Endodermal cell (in vitro differentiated cells): ENCODE measurements at regions not wholly inside any gene's neighbourhood (a gene's known extent, or its start where the extent isn't known, plus 50 kb on each side); places are given as distances from the start of the nearest gene placed in this dataset.
"Not testable (repeated sequence)": the region's sequence is repeated elsewhere in the genome, so short reads cannot be mapped to it uniquely, and the experiment has no call there.

Experiments
- DNase-seq: peaks from one replicate; pipeline ENCODE4 v3.0.0-alpha.2; 2017
- H3K27ac ChIP-seq: 2 replicates; pipeline ENCODE4 v1.5.1; 2013; ENCODE audit warnings: mild to moderate bottlenecking, low read depth, low read length, moderate library complexity
- H3K27me3 ChIP-seq: 2 replicates; pipeline ENCODE4 v1.6.1; 2013; ENCODE audit warnings: mild to moderate bottlenecking, low read length, moderate library complexity; ENCODE audit not compliant: insufficient read depth, control insufficient read depth, poor library complexity, severe bottlenecking
- H3K36me3 ChIP-seq: 2 replicates; pipeline ENCODE4 v1.7.0; 2013; ENCODE audit warnings: mild to moderate bottlenecking, low read length, moderate library complexity; ENCODE audit not compliant: control insufficient read depth, insufficient read depth
- H3K4me1 ChIP-seq: one replicate; pipeline ENCODE4 v1.7.0; 2013; ENCODE audit warnings: low read length; ENCODE audit not compliant: control insufficient read depth, insufficient read depth
- H3K4me3 ChIP-seq: 2 replicates; pipeline ENCODE4 v1.5.1; 2013; ENCODE audit warnings: mild to moderate bottlenecking, low read length, moderate library complexity
- H3K9ac ChIP-seq: 2 replicates; pipeline ENCODE4 v1.6.1; 2013; ENCODE audit warnings: mild to moderate bottlenecking, low read length, moderate library complexity; ENCODE audit not compliant: poor library complexity, severe bottlenecking; ENCODE audit errors: extremely low read depth
- H3K9me3 ChIP-seq: 2 replicates; pipeline ENCODE4 v1.6.1; 2013; ENCODE audit warnings: mild to moderate bottlenecking, low read length, moderate library complexity; ENCODE audit not compliant: control insufficient read depth
- H3K27ac Mint-ChIP-seq: 2 replicates; pipeline ENCODE4 v1.8.0; 2020; ENCODE audit warnings: mixed read lengths
- H3K27me3 Mint-ChIP-seq: 2 replicates; pipeline ENCODE4 v1.8.0; 2021; ENCODE audit warnings: mild to moderate bottlenecking, mixed read lengths; ENCODE audit not compliant: insufficient read depth
- H3K36me3 Mint-ChIP-seq: 2 replicates; pipeline ENCODE4 v1.8.0; 2020; ENCODE audit warnings: low read depth, mixed read lengths
- H3K4me1 Mint-ChIP-seq: 2 replicates; pipeline ENCODE4 v1.8.0; 2020; ENCODE audit warnings: mixed read lengths
- H3K4me3 Mint-ChIP-seq: 2 replicates; pipeline ENCODE4 v1.8.0; 2020; ENCODE audit warnings: mild to moderate bottlenecking, moderate library complexity, mixed read lengths
- H3K9me3 Mint-ChIP-seq: 2 replicates; pipeline ENCODE4 v1.8.0; 2020; ENCODE audit warnings: mild to moderate bottlenecking, mixed read lengths
- WGBS, 2 experiments: methylation state at CpG; one replicate each; pipeline versions ENCODE4 v1.1.5 to v1.1.7; 2013; ENCODE audit warnings: missing lambda C conversion rate in 2 of 2, mixed read lengths in 1 of 2; ENCODE audit not compliant: insufficient coverage in 1 of 2, insufficient read length in 1 of 2; 5-methylcytosine and 5-hydroxymethylcytosine counted together
- TF ChIP-seq, protein P1 (sequence below): fragments of 200-600 bp; sonication (generic); conservative IDR thresholded peaks from 2 replicates; pipeline ENCODE4 v1.5.0; 2021; ENCODE audit warnings: antibody characterized with exemption, mild to moderate bottlenecking

DNA sequence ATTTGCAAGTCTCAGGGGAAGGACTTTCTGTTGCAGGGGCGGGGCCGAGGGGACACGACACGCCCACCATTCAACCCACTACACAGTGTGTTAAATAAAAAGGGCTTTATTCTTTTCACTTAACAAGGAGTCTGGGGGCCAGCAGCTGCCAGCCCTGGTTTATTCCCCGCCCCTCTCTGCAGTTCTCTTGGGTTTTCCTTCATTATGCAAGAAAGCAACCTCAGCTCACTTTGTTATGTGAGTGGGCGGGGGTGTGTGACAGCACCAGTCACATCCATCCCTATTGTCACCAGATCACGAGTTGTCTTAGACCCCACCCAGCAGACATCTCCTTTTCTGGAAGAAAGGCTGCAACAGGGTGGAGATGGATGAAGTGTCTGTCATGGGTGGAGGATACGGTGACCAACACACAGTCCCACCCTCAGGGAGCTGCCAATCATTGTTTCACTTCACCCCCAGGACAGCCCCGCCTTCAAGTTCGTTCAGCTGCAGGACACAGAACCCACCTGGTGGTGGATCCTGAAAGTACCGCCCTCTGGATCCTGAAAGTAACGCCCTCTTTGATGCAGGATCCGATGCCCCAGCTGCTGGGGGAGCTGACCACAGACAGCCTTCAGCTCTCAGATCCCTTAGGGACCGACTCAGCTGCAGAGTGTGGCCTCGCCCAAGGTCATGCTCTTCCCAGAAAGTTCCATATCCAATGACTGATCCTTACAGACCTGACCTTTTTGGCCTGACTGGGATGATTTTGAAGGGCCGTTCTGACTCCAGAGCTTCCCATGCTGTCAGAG is 79.6 kb downstream of the SMIM20 start:
- Histone ChIP-seq H3K9me3 (no peaks in the 10 kb centered on the region), H3K4me1 (no peaks in the 10 kb centered on the region), H3K36me3 (no peaks in the 10 kb centered on the region), H3K27ac (peak overlapping the region; percentile 32), H3K9ac (no peak overlapping the region), H3K27me3 (no peaks in the 10 kb centered on the region), H3K4me3 (no peak overlapping the region)
- 44 to 46% methylated on average over 7 to 13 of the region's 16 CpGs for WGBS, 2 experiments
- Mint-ChIP-seq H3K36me3 (no peaks in the 10 kb centered on the region), H3K4me3 (peak overlapping the region; percentile 12), H3K27ac (peak overlapping the region; percentile 88), H3K4me1 (peaks cover 8% of the 10 kb centered on the region), H3K9me3 (no peaks in the 10 kb centered on the region), H3K27me3 (peaks cover 2% of the 10 kb centered on the region)
- TF ChIP-seq, protein P1, sequence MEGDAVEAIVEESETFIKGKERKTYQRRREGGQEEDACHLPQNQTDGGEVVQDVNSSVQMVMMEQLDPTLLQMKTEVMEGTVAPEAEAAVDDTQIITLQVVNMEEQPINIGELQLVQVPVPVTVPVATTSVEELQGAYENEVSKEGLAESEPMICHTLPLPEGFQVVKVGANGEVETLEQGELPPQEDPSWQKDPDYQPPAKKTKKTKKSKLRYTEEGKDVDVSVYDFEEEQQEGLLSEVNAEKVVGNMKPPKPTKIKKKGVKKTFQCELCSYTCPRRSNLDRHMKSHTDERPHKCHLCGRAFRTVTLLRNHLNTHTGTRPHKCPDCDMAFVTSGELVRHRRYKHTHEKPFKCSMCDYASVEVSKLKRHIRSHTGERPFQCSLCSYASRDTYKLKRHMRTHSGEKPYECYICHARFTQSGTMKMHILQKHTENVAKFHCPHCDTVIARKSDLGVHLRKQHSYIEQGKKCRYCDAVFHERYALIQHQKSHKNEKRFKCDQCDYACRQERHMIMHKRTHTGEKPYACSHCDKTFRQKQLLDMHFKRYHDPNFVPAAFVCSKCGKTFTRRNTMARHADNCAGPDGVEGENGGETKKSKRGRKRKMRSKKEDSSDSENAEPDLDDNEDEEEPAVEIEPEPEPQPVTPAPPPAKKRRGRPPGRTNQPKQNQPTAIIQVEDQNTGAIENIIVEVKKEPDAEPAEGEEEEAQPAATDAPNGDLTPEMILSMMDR: peak; percentile 82
- peak; percentile 99 for DNase-seq

DNA sequence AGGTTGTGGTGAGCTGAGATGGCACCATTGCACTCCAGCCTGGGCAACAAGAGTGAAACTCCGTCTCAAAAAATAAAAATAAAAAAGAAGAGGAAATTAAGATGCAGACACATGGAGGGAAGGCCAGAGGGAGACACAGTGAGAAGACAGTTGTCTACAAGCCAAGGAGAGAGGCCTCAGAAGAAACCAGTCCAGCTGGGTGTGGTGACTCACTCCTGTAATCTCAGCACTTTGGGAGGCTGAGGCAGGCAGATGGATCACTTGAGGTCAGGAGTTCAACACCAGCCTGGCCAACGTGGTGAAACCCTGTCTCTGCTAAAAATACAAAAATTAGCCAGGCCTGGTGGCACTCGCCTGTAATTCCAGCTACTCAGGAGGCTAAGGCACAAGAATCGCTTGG is 80.6 kb downstream of the SMIM20 start:
- not testable (repeated sequence) for H3K27ac Mint-ChIP-seq, H3K27ac ChIP-seq, H3K9ac ChIP-seq, H3K36me3 ChIP-seq, H3K4me1 Mint-ChIP-seq, H3K4me3 Mint-ChIP-seq, H3K4me3 ChIP-seq, H3K27me3 ChIP-seq, H3K9me3 Mint-ChIP-seq, H3K36me3 Mint-ChIP-seq, H3K4me1 ChIP-seq, H3K9me3 ChIP-seq, H3K27me3 Mint-ChIP-seq
- 89 to 92% methylated on average over 4 of the region's 4 CpGs for whole genome bisulfite sequencing, 2 experiments
- DNase-seq: peak; percentile 35

DNA sequence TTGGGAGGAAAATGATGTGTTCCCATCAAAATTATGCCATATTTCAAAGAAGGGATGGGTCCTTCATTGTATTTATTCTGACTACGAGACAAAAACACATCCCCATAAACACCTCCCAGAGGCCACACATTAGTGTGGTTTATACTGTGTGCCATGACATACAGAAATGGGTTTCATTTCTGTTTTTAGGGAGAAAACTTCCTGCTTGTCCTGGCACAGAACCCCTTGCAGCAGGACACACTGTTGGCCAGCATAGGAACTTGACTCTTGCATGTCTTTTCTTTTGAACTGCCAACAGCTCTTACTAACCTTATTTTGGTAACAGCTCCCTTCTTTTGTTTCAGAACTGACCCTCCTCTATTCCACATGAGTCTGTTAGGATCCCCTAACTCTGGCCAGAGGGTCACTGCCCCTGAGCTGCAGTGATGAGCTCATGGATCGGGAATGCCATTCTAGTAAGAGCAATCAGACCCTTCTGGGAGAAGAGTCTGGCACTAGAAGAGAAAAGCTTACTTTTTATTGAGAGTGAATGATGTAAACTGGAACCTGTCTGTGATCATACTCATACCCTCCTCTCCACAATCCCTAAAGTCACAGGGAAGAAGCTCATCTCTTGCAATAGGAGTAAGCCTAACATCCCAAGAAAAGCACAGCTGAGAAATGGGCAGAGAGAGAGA is 86.4 kb downstream of the SMIM20 start:
- H3K27ac Mint-ChIP-seq: no peak overlapping the region
- Histone ChIP-seq H3K36me3 (no peaks in the 10 kb centered on the region), H3K4me3 (no peak overlapping the region), H3K9ac (no peak overlapping the region), H3K27me3 (no peaks in the 10 kb centered on the region), H3K9me3 (peaks cover 11% of the 10 kb centered on the region), H3K27ac (no peak overlapping the region), H3K4me1 (no peaks in the 10 kb centered on the region)
- no peak overlapping the region for H3K4me3 Mint-ChIP-seq
- no peaks in the 10 kb centered on the region for H3K4me1 Mint-ChIP-seq
- peaks cover 2% of the 10 kb centered on the region for H3K27me3 Mint-ChIP-seq
- peak; percentile 49 for DNase-seq
- 60 to 88% methylated on average over 1 to 2 of the region's 2 CpGs for WGBS, 2 experiments
- TF ChIP-seq, protein P1: no peak
- no peaks in the 10 kb centered on the region for H3K9me3 Mint-ChIP-seq
- H3K36me3 Mint-ChIP-seq: no peaks in the 10 kb centered on the region
